Spleen (tissue), 7 donors: ENCODE measurements at regions not wholly inside any gene's neighbourhood (a gene's known extent, or its start where the extent isn't known, plus 50 kb on each side); places are given as distances from the start of the nearest gene placed in this dataset.

Experiments used
- POLR2AphosphoS5 ChIP-seq, 3 donors: sonication (generic); formaldehyde crosslinking; IDR thresholded peaks; one replicate each; pipeline ENCODE4 v1.5.1; 2017; ENCODE audit warnings: antibody characterized with exemption in 3 of 3
- TF ChIP-seq, protein P1 (sequence below), 11 experiments: fragments of 200-600 bp in 7 of 11; fragments of 450-650 bp in 4 of 11; sonication (generic) in 4 of 11; IDR thresholded peaks in 8 of 11; conservative IDR thresholded peaks in 3 of 11; 1 replicate in 7 of 11; 2 replicates in 4 of 11; pipeline versions ENCODE4 v1.4.0 to v1.8.0; 2016 to 2021; ENCODE audit warnings: antibody characterized with exemption in 11 of 11, inconsistent platforms in 4 of 11, mild to moderate bottlenecking in 1 of 11
- donor health status: DM: no; HTN: no; CAD: no; lungs with moderate emphysema.
- donor health status: DM: no; HTN: no; CAD: no.
- donor health status: DM: no; HTN: no; CAD: no.

DNA sequence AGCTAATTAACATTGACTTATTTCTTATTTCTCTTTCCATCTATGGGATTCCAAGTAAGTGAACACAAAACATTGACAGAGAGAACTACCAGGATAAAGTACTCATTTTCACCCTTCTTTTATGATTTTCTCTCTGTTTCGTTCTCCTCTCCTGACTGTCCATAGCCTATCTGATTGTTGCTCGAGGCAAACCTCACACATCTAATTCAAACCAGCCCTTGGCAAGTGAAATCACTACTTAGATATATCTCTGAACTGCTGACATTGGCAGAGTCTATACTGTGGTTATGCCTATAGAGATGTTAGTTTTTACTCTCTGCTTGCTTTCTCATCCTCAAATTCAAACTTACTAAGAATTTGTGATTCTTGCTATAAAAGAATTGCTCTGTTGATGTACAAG, 248.8 kb downstream of the ISL1 start:
- TF ChIP-seq, protein P1, sequence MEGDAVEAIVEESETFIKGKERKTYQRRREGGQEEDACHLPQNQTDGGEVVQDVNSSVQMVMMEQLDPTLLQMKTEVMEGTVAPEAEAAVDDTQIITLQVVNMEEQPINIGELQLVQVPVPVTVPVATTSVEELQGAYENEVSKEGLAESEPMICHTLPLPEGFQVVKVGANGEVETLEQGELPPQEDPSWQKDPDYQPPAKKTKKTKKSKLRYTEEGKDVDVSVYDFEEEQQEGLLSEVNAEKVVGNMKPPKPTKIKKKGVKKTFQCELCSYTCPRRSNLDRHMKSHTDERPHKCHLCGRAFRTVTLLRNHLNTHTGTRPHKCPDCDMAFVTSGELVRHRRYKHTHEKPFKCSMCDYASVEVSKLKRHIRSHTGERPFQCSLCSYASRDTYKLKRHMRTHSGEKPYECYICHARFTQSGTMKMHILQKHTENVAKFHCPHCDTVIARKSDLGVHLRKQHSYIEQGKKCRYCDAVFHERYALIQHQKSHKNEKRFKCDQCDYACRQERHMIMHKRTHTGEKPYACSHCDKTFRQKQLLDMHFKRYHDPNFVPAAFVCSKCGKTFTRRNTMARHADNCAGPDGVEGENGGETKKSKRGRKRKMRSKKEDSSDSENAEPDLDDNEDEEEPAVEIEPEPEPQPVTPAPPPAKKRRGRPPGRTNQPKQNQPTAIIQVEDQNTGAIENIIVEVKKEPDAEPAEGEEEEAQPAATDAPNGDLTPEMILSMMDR (IDR thresholded peaks at IDR 0.05 in 8 of 11, conservative IDR thresholded peaks at IDR 0.05 in 3 of 11) = no peak
- no peak for TF ChIP-seq POLR2AphosphoS5 (IDR thresholded peaks at IDR 0.05)
